ENCODE measurements at regions not wholly inside any gene's neighbourhood (a gene's known extent, or its start where the extent isn't known, plus 50 kb on each side); places are given as distances from the start of the nearest gene placed in this dataset.

DNA sequence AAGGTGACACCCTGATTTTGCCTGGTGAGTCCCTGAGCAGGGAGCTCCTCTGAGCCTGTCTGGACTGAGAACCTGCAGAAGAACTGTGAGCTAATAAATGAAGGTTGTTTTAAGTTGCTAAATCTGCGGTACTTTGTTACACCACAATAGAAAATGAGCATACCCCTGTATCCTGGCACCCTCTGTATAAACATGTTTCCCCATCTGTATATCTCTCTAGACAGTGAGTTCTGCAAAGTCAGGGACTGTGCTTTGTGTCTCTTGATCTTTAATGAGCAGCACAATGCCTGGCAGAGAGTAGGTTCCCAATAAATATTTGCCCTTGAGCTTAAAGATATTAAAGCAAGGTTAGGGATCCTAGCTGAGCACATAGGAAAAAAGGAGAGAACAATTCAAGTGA lies 228.8 kb downstream of the OMA1 start:
- Histone ChIP-seq H3K4me2 (no peak overlapping the region), H2AFZ (ENCODE audit: low read depth) (no peak overlapping the region), H3K27me3 (ENCODE audit: insufficient read depth) (no peaks in the 10 kb centered on the region), H4K20me1 (ENCODE audit: insufficient read depth) (no peaks in the 10 kb centered on the region), H3K27ac (ENCODE audit: low read depth in 2 of 2, low read length in 1 of 2) (no peak overlapping the region), H3K4me3 (ENCODE audit: low read depth in 2 of 2, low read length in 1 of 2) (no peak overlapping the region), H3K9me2 (no peaks in the 10 kb centered on the region), H3K9me3 (no peaks in the 10 kb centered on the region), H3K4me1 (ENCODE audit: control insufficient read depth in 1 of 2, insufficient read depth in 2 of 2, low read depth in 1 of 2, low read length in 1 of 2) (no peaks in the 10 kb centered on the region; a peak in 1 of 4 replicates), H3K79me2 (ENCODE audit: insufficient read depth) (no peaks in the 10 kb centered on the region), H3F3A (replicated peaks; ENCODE audit: insufficient read depth) (no peaks in the 10 kb centered on the region), H3K36me3 (replicated peaks in 1 of 2; ENCODE audit: control insufficient read depth in 1 of 2, insufficient read depth in 2 of 2, low read length in 1 of 2) (no peaks in the 10 kb centered on the region), H3K9ac (no peak overlapping the region)
- WGBS (ENCODE audit: low lambda C conversion rate) = 50% methylated on average over 1 of the region's 1 CpG
- no peak for DNase-seq
- ChIA-PET CTCF (no interaction called here), POLR2A (no interaction called here)
- TF ChIP-seq FOXM1 (IDR thresholded peaks at IDR 0.05; ENCODE audit: low read depth) (no peak), MEF2A (IDR thresholded peaks at IDR 0.05; ENCODE audit: borderline replicate concordance, low read depth) (no peak), RAD21 (IDR thresholded peaks at IDR 0.05; ENCODE audit: low read length) (no peak)
- TF ChIP-seq, protein P1, sequence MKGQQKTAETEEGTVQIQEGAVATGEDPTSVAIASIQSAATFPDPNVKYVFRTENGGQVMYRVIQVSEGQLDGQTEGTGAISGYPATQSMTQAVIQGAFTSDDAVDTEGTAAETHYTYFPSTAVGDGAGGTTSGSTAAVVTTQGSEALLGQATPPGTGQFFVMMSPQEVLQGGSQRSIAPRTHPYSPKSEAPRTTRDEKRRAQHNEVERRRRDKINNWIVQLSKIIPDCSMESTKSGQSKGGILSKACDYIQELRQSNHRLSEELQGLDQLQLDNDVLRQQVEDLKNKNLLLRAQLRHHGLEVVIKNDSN (IDR thresholded peaks at IDR 0.05; ENCODE audit: borderline replicate concordance, low read depth) = no peak

DNA sequence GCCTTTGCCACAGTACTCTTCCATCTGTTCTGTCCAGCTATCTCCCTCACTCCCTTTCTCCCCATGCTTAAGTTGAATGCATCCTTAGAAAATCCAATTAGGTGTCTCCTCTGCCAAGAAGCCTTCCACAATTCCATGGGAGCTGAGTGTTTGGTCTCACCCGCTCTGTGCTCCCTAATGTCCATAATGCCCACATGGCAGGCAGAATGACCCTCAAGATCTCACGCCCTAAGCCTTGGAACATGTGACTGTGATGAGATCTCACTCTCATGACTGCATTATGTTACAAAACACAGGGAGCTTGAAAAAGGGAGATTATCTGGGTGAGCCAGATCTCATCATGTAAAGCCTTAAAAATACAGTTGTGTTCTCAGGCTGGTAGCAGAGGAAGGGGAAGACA lies 229.4 kb downstream of the OMA1 start:
- H3K4me2 ChIP-seq = no peak overlapping the region
- ChIA-PET POLR2A (no interaction called here), CTCF (no interaction called here)
- no peaks in the 10 kb centered on the region for H3K9me2 ChIP-seq
- H4K20me1 ChIP-seq (ENCODE audit: insufficient read depth) = no peaks in the 10 kb centered on the region
- 48% methylated on average over 2 of the region's 2 CpGs for WGBS (ENCODE audit: low lambda C conversion rate)
- H3K79me2 ChIP-seq (ENCODE audit: insufficient read depth) = no peaks in the 10 kb centered on the region
- no peaks in the 10 kb centered on the region for H3F3A ChIP-seq (replicated peaks; ENCODE audit: insufficient read depth)
- no peak overlapping the region for H3K27ac ChIP-seq (ENCODE audit: low read depth in 2 of 2, low read length in 1 of 2)
- TF ChIP-seq, protein P2, sequence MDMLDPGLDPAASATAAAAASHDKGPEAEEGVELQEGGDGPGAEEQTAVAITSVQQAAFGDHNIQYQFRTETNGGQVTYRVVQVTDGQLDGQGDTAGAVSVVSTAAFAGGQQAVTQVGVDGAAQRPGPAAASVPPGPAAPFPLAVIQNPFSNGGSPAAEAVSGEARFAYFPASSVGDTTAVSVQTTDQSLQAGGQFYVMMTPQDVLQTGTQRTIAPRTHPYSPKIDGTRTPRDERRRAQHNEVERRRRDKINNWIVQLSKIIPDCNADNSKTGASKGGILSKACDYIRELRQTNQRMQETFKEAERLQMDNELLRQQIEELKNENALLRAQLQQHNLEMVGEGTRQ (IDR thresholded peaks at IDR 0.05; ENCODE audit: borderline replicate concordance, low read depth, low read length) = no peak
- TF ChIP-seq JUND (IDR thresholded peaks at IDR 0.05) = no peak
- TF ChIP-seq GATA2 (CRISPR knock-in tag; IDR thresholded peaks at IDR 0.05) = no peak
- no peak for TF ChIP-seq TEAD4 (IDR thresholded peaks at IDR 0.05; ENCODE audit: borderline replicate concordance, insufficient read depth)
- TF ChIP-seq, protein P3, sequence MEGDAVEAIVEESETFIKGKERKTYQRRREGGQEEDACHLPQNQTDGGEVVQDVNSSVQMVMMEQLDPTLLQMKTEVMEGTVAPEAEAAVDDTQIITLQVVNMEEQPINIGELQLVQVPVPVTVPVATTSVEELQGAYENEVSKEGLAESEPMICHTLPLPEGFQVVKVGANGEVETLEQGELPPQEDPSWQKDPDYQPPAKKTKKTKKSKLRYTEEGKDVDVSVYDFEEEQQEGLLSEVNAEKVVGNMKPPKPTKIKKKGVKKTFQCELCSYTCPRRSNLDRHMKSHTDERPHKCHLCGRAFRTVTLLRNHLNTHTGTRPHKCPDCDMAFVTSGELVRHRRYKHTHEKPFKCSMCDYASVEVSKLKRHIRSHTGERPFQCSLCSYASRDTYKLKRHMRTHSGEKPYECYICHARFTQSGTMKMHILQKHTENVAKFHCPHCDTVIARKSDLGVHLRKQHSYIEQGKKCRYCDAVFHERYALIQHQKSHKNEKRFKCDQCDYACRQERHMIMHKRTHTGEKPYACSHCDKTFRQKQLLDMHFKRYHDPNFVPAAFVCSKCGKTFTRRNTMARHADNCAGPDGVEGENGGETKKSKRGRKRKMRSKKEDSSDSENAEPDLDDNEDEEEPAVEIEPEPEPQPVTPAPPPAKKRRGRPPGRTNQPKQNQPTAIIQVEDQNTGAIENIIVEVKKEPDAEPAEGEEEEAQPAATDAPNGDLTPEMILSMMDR (IDR thresholded peaks at IDR 0.05) = no peak
- no peak for TF ChIP-seq RCOR1 (IDR thresholded peaks at IDR 0.05; ENCODE audit: low read length)
- no peak for TF ChIP-seq MXI1 (IDR thresholded peaks at IDR 0.05; ENCODE audit: low read depth, low read length)
- TF ChIP-seq, protein P4, sequence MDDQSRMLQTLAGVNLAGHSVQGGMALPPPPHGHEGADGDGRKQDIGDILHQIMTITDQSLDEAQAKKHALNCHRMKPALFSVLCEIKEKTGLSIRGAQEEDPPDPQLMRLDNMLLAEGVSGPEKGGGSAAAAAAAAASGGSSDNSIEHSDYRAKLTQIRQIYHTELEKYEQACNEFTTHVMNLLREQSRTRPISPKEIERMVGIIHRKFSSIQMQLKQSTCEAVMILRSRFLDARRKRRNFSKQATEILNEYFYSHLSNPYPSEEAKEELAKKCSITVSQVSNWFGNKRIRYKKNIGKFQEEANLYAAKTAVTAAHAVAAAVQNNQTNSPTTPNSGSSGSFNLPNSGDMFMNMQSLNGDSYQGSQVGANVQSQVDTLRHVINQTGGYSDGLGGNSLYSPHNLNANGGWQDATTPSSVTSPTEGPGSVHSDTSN (IDR thresholded peaks at IDR 0.05) = no peak
- no peak for TF ChIP-seq EZH2phosphoT487 (IDR thresholded peaks at IDR 0.05; ENCODE audit: borderline replicate concordance, low read depth)
- TF ChIP-seq, protein P1 (IDR thresholded peaks at IDR 0.05; ENCODE audit: borderline replicate concordance, low read depth) = no peak
- TF ChIP-seq EP300 (IDR thresholded peaks at IDR 0.05; ENCODE audit: borderline replicate concordance in 1 of 2, low read depth in 1 of 2, low read length in 1 of 2) = no peak
- no peak for TF ChIP-seq RFX5 (IDR thresholded peaks at IDR 0.05; ENCODE audit: low read length)
- no peak for TF ChIP-seq CHD2 (IDR thresholded peaks at IDR 0.05; ENCODE audit: low read length, partially characterized antibody)
- no peak for TF ChIP-seq FOSL2 (IDR thresholded peaks at IDR 0.05; ENCODE audit: borderline replicate concordance, low read depth)
- no peak overlapping the region for H3K4me3 ChIP-seq (ENCODE audit: low read depth in 2 of 2, low read length in 1 of 2)
- H3K4me1 ChIP-seq (ENCODE audit: control insufficient read depth in 1 of 2, insufficient read depth in 2 of 2, low read depth in 1 of 2, low read length in 1 of 2) = no peaks in the 10 kb centered on the region; a peak in 1 of 4 replicates
- no peak overlapping the region for H3K9ac ChIP-seq
- no peaks in the 10 kb centered on the region for H3K36me3 ChIP-seq (replicated peaks in 1 of 2; ENCODE audit: control insufficient read depth in 1 of 2, insufficient read depth in 2 of 2, low read length in 1 of 2)
- no peak for DNase-seq
- no peaks in the 10 kb centered on the region for H3K9me3 ChIP-seq
- no peaks in the 10 kb centered on the region for H3K27me3 ChIP-seq (ENCODE audit: insufficient read depth)
- H2AFZ ChIP-seq (ENCODE audit: low read depth) = no peak overlapping the region

Measured in SK-N-SH (cell line).